SU-DHL-6 (cell line): ENCODE measurements at regions not wholly inside any gene's neighbourhood (a gene's known extent, or its start where the extent isn't known, plus 50 kb on each side); places are given as distances from the start of the nearest gene placed in this dataset.
"Not testable (repeated sequence)": the region's sequence is repeated elsewhere in the genome, so short reads cannot be mapped to it uniquely, and the experiment has no call there.

ENCODE experiments used
- H2AFZ ChIP-seq: fragments of 200-600 bp; sonication (generic); 2 replicates; pipeline ENCODE4 v1.6.1; 2014; ENCODE audit warnings: low read depth, mild to moderate bottlenecking, moderate library complexity, mixed read lengths, antibody characterized with exemption, low read length; ENCODE audit not compliant: severe bottlenecking
- H3F3A ChIP-seq: fragments of 200-600 bp; shearing (Covaris generic); 2 replicates; pipeline ENCODE4 v1.6.0; 2016; ENCODE audit warnings: antibody characterized with exemption, mild to moderate bottlenecking; ENCODE audit not compliant: insufficient read depth
- H3K27ac ChIP-seq: fragments of 200-600 bp; sonication (generic); 2 replicates; pipeline ENCODE4 v1.5.1; 2016; ENCODE audit warnings: low read depth, mild to moderate bottlenecking, low read length, moderate library complexity, mixed read lengths
- H3K27me3 ChIP-seq: fragments of 200-600 bp; sonication (generic), shearing (Covaris generic); 2 replicates; pipeline ENCODE4 v1.6.0; 2014; ENCODE audit warnings: mild to moderate bottlenecking, low read length
- H3K36me3 ChIP-seq: fragments of 200-600 bp; sonication (generic); 2 replicates; pipeline ENCODE4 v1.6.1; 2014; ENCODE audit warnings: mild to moderate bottlenecking, low read length, mixed read lengths
- H3K4me2 ChIP-seq: fragments of 300-600, 200-600 bp; shearing (Covaris generic), sonication (generic); 2 replicates; pipeline ENCODE4 v1.6.0; 2014; ENCODE audit warnings: low read length, low read depth, mild to moderate bottlenecking; ENCODE audit not compliant: poor library complexity, severe bottlenecking
- H3K4me3 ChIP-seq: fragments of 200-600 bp; sonication (generic); 2 replicates; pipeline ENCODE4 v1.5.1; 2014; ENCODE audit warnings: antibody characterized with exemption, low read length, mild to moderate bottlenecking, mixed read lengths; ENCODE audit not compliant: insufficient read depth, poor library complexity, severe bottlenecking
- H3K79me2 ChIP-seq: fragments of 200-600 bp; sonication (generic); 2 replicates; pipeline ENCODE4 v1.6.1; 2014; ENCODE audit warnings: mild to moderate bottlenecking, low read length, moderate library complexity; ENCODE audit not compliant: insufficient read depth
- H3K9ac ChIP-seq: fragments of 200-600 bp; sonication (generic); 2 replicates; pipeline ENCODE4 v1.7.0; 2014; ENCODE audit warnings: mild to moderate bottlenecking, low read length
- H3K9me2 ChIP-seq: fragments of 200-600 bp; sonication (generic); replicated peaks from 2 replicates; pipeline ENCODE4 v1.6.1; 2014; ENCODE audit warnings: low read length; ENCODE audit not compliant: insufficient read depth
- H3K9me3 ChIP-seq: fragments of 200-600 bp; sonication (generic); 2 replicates; pipeline ENCODE4 v1.6.1; 2014; ENCODE audit warnings: low read length, mixed read lengths; ENCODE audit not compliant: insufficient read depth
- H4K20me1 ChIP-seq: fragments of 200-600 bp; sonication (generic); 2 replicates; pipeline ENCODE4 v1.6.1; 2014; ENCODE audit warnings: low read depth, mild to moderate bottlenecking, antibody characterized with exemption, low read length, moderate library complexity, mixed read lengths
- EZH2phosphoT487 ChIP-seq: fragments of 200-600 bp; sonication (generic), shearing (Covaris generic); conservative IDR thresholded peaks from 2 replicates; pipeline ENCODE4 v1.6.1; 2018; ENCODE audit warnings: mild to moderate bottlenecking, antibody characterized with exemption, low read length, moderate library complexity, mixed read lengths
- TF ChIP-seq, protein P1 (sequence below): fragments of 200-600 bp; sonication (generic); IDR thresholded peaks from one replicate; pipeline ENCODE4 v1.5.1; 2017; ENCODE audit warnings: antibody characterized with exemption, mild to moderate bottlenecking, low read length, moderate library complexity; ENCODE audit not compliant: insufficient read depth, poor library complexity, severe bottlenecking

DNA sequence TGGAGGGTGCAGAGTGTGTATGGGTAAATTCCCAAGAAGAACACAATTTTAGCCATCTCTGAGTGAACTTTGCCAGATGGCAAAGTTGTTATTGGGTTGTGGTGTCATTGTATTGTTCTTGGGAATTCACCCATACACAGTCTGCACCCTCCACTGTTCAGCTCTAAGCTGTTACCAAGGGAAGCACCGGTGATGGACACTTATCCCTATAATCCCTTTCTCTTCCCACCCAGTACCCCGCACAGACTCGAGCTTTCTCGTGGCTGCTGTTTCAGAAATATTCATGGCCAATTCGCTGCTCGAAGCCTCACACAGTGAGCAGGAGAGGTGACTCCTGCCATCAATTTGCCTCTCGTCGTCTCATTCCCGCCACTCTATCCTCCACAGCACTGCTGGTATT is 95.7 kb upstream of the PALMD start:
- Histone ChIP-seq H3K4me3 (no peak overlapping the region), H3K36me3 (no peaks in the 10 kb centered on the region), H3K27me3 (no peaks in the 10 kb centered on the region), H2AFZ (no peak overlapping the region), H3K9me2 (no peaks in the 10 kb centered on the region), H3K79me2 (no peaks in the 10 kb centered on the region), H3K9me3 (no peaks in the 10 kb centered on the region), H3K4me2 (no peak overlapping the region), H3K9ac (no peak overlapping the region), H3K27ac (no peak overlapping the region), H3F3A (no peaks in the 10 kb centered on the region), H4K20me1 (no peaks in the 10 kb centered on the region)
- TF ChIP-seq, protein P1, sequence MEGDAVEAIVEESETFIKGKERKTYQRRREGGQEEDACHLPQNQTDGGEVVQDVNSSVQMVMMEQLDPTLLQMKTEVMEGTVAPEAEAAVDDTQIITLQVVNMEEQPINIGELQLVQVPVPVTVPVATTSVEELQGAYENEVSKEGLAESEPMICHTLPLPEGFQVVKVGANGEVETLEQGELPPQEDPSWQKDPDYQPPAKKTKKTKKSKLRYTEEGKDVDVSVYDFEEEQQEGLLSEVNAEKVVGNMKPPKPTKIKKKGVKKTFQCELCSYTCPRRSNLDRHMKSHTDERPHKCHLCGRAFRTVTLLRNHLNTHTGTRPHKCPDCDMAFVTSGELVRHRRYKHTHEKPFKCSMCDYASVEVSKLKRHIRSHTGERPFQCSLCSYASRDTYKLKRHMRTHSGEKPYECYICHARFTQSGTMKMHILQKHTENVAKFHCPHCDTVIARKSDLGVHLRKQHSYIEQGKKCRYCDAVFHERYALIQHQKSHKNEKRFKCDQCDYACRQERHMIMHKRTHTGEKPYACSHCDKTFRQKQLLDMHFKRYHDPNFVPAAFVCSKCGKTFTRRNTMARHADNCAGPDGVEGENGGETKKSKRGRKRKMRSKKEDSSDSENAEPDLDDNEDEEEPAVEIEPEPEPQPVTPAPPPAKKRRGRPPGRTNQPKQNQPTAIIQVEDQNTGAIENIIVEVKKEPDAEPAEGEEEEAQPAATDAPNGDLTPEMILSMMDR = no peak
- no peak for TF ChIP-seq EZH2phosphoT487

DNA sequence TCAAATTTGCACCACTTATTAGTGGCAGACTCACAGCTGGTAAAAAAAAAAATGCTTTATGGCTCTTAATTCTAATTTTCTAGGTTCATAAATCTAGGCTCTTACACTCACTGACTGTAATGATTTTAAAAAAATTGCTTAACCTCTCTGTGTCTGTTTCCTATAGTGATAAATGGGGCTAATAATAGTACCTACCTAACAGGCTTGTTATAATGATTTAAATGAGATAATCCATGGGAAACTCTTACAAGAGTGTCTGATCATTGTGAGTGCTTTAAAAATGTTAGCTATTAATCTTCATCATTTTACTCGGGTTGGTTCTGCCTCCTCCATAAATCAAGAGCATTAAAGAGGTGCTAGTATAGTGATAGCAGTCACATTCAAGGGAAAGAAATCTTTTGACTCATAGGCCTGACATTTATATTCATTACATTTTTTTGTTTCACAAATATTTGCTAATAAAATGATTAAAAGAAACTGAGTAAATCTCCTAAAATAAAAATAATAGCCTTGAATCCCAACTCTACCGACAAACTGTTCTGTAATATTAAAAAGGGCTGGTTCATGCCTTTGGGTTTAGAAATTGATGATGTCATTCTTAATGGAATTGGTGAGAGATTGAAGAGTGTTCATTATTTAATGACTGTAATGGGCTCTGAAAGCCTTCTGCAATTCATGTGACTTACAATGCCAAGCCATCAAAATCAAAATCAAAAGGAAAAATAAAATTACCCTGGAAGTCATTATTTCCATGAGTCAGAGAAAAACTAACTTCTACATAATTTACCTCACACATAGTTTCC is 93.9 kb upstream of the PALMD start:
- no peak overlapping the region for H3K4me3 ChIP-seq
- H4K20me1 ChIP-seq = no peaks in the 10 kb centered on the region
- H3K36me3 ChIP-seq = no peaks in the 10 kb centered on the region
- no peaks in the 10 kb centered on the region for H3K27me3 ChIP-seq
- H3K9me2 ChIP-seq = no peaks in the 10 kb centered on the region
- no peak overlapping the region for H2AFZ ChIP-seq
- no peak overlapping the region for H3K27ac ChIP-seq
- TF ChIP-seq, protein P1 = no peak
- no peak for TF ChIP-seq EZH2phosphoT487
- no peaks in the 10 kb centered on the region for H3K9me3 ChIP-seq
- no peak overlapping the region for H3K9ac ChIP-seq
- no peaks in the 10 kb centered on the region for H3F3A ChIP-seq
- H3K79me2 ChIP-seq = no peaks in the 10 kb centered on the region
- no peak overlapping the region for H3K4me2 ChIP-seq

DNA sequence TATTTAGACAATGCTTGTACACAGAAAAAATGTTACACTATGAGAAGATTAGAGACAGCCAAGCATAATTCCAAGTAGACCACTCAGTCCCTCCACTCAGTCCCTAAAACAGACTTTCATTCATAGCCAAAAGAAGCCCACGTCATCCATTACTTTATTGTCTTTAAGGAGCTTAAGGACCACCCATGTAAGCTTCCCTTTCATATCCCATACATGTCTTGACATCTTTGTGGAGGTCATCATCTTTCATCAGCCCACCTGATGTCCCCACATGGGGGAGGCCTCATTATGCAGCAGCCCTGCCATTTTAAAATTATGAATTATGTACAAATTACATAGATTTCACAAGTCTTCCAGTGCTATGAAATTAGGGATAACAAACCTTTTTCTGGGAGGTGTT is 92.6 kb upstream of the PALMD start:
- Histone ChIP-seq H4K20me1 (no peaks in the 10 kb centered on the region), H3K9ac (no peak overlapping the region), H3K9me3 (no peaks in the 10 kb centered on the region), H3F3A (no peaks in the 10 kb centered on the region), H3K79me2 (no peaks in the 10 kb centered on the region), H3K36me3 (no peaks in the 10 kb centered on the region), H3K4me3 (no peak overlapping the region), H3K9me2 (no peaks in the 10 kb centered on the region), H3K4me2 (no peak overlapping the region), H2AFZ (no peak overlapping the region), H3K27me3 (no peaks in the 10 kb centered on the region), H3K27ac (no peak overlapping the region)
- TF ChIP-seq EZH2phosphoT487 = no peak
- TF ChIP-seq, protein P1 = no peak

DNA sequence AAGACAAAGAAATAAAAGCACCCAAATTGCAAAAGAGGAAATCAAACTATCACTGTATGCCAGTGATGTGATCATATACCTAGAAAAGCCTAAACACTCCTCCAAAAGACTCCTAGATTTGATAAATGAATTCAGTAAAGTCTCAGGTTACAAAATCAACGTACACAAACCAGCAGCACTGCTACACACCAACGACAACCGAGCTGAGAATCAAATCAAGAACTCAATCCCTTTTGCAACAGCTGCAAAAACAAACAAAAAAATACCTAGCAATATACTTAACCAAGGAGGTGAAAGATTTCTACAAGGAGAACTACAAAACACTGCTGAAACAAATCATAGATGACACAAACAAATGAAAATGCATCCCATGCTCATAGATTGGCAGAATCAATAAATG is 92.1 kb upstream of the PALMD start:
- H3K27ac ChIP-seq, H3F3A ChIP-seq, H3K36me3 ChIP-seq, H4K20me1 ChIP-seq, H3K4me3 ChIP-seq, H3K9ac ChIP-seq, H3K9me3 ChIP-seq, H3K79me2 ChIP-seq, H3K4me2 ChIP-seq, H2AFZ ChIP-seq, H3K9me2 ChIP-seq, H3K27me3 ChIP-seq: not testable (repeated sequence)
